ENCODE measurements at regions not wholly inside any gene's neighbourhood (a gene's known extent, or its start where the extent isn't known, plus 50 kb on each side); places are given as distances from the start of the nearest gene placed in this dataset.

DNA sequence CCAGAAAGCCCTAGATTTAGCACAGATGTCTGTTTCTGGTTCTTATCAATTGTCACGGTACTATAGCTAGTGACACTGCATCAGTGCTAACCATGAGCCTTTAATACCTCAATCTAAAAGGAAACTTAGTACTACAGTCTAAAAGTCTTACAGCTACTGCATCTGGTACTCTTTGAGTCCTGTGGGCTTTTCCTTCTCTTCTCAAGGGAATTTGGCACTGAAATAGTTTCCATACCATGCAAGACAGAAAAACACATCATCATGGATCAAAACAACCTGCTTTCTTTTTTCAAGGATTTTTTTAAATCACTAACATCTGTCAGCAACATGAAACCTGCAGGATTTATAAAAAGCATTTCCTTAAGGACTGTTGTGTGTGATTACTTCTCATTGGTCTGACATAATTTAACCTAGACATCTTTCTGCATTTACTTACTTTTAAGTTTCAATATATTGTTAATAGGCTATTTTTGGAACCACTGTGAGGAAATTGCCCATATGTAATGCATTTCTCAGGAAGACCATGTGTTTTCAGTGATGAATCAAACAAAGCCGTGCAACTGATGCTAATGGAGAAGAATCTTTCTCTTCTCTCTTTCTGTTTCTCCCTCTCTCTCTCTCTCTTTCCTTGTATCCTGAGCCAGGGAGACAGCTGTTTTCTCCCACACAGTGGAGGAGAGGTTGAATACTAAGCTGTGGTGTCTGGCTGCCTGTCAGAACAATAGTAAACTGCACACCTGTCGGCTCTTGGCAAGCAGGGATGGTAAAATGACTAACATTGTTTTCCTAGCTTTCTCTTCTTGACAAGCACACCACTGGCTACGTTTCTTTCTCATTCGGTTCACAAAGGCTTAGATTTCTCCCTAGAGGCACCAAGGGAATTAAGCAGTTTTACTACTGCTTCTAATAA, 273.4 kb downstream of the CSNK1G3 start:
- intact Hi-C loops (cut with micrococcal nuclease) = no loop called here
- H3K27ac ChIP-seq (ENCODE audit: insufficient read depth, low read depth, low read length) = no peak overlapping the region
- no peaks in the 10 kb centered on the region for H3K4me1 ChIP-seq (ENCODE audit: control insufficient read depth, extremely low read depth, insufficient read depth, low read length)
- H3K9me1 ChIP-seq (replicated peaks; ENCODE audit: control insufficient read depth, extremely low read depth, insufficient read depth, low read length) = no peaks in the 10 kb centered on the region
- H3K4me2 ChIP-seq (ENCODE audit: insufficient read depth, low read length) = no peak overlapping the region
- no peak overlapping the region for H3K9ac ChIP-seq (replicated peaks; ENCODE audit: extremely low read depth, insufficient read depth, low read length)
- H3K27me3 ChIP-seq (ENCODE audit: control insufficient read depth in 2 of 2, insufficient read depth in 2 of 2, low read length in 2 of 2) = peaks cover 0 to 5% of the 10 kb centered on the region in 2 experiments
- BruUV-seq (replicated peaks) = no TSS peak
- ChIA-PET CTCF (interaction anchor here (1.8 kb wide), 1 partner anchor 10 kb away, joined by 8 read pairs; no protein-coding TSS in a partner anchor), POLR2A (no interaction called here)
- DNase-seq (ENCODE audit: low read depth, low spot score) (peak; percentile 54), FAIRE-seq (no peak)
- TF ChIP-seq MYC (IDR thresholded peaks at IDR 0.05; ENCODE audit: low read depth, low read length) = no peak
- H3K4me3 ChIP-seq (replicated peaks in 1 of 3; ENCODE audit: insufficient read depth in 1 of 3, low read depth in 1 of 3, low read length in 3 of 3) = no peak overlapping the region
- dilution Hi-C loops (cut with MboI; ENCODE audit: extremely low pct_ligation_motif_present, low sequenced_read_pairs) = no loop called here
- no peaks in the 10 kb centered on the region for H3K36me3 ChIP-seq (ENCODE audit: control insufficient read depth in 2 of 2, extremely low read depth in 1 of 2, insufficient read depth in 2 of 2, low read length in 2 of 2)
- no peaks in the 10 kb centered on the region for H3K9me3 ChIP-seq (replicated peaks; ENCODE audit: control insufficient read depth, insufficient read depth, low read length)
- H4K20me1 ChIP-seq (replicated peaks; ENCODE audit: control insufficient read depth, extremely low read depth, insufficient read depth, low read length) = no peaks in the 10 kb centered on the region
- H2AFZ ChIP-seq (ENCODE audit: low read depth, low read length) = no peak overlapping the region
- H3K79me2 ChIP-seq (ENCODE audit: control insufficient read depth, insufficient read depth, low read length) = no peaks in the 10 kb centered on the region

DNA sequence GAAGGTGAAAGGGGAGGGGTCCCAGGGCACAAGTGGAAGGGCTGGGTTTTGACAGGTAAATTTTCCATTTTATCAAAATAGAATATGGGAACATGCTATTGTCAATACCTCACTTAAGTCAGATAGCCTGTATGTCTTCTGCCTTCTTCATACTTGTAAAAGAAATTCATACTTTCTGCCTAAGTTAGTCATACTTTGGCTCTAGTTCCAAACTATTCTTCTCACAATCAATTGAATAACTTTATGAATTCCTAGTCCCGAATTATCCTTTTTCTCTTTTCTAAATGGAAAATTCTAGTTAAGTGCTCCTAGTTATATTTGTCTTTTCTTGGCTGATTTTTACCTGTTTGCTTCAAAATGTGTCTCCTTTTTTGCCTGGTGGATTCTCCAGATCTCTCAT, 271.4 kb downstream of the CSNK1G3 start:
- TF ChIP-seq EZH2 (IDR thresholded peaks at IDR 0.05; ENCODE audit: borderline replicate concordance, low read depth, low read length, severe bottlenecking) (no peak), JUN (IDR thresholded peaks at IDR 0.05; ENCODE audit: borderline replicate concordance, insufficient read depth, insufficient read length, low read depth) (no peak), POLR2A (IDR thresholded peaks at IDR 0.05; ENCODE audit: low read depth, low read length) (no peak), MYC (IDR thresholded peaks at IDR 0.05; ENCODE audit: low read depth, low read length) (no peak), GATA2 (IDR thresholded peaks at IDR 0.05; ENCODE audit: insufficient read depth, insufficient read length, low read depth, low read length) (no peak), POLR2AphosphoS5 (IDR thresholded peaks at IDR 0.05; ENCODE audit: insufficient read depth, low read depth, low read length) (no peak), FOS (IDR thresholded peaks at IDR 0.05; ENCODE audit: borderline replicate concordance, insufficient read depth, low read length) (no peak)
- TF ChIP-seq, protein P1, sequence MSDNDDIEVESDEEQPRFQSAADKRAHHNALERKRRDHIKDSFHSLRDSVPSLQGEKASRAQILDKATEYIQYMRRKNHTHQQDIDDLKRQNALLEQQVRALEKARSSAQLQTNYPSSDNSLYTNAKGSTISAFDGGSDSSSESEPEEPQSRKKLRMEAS (IDR thresholded peaks at IDR 0.05; ENCODE audit: insufficient read depth, insufficient read length) = no peak
- TF ChIP-seq, protein P2, sequence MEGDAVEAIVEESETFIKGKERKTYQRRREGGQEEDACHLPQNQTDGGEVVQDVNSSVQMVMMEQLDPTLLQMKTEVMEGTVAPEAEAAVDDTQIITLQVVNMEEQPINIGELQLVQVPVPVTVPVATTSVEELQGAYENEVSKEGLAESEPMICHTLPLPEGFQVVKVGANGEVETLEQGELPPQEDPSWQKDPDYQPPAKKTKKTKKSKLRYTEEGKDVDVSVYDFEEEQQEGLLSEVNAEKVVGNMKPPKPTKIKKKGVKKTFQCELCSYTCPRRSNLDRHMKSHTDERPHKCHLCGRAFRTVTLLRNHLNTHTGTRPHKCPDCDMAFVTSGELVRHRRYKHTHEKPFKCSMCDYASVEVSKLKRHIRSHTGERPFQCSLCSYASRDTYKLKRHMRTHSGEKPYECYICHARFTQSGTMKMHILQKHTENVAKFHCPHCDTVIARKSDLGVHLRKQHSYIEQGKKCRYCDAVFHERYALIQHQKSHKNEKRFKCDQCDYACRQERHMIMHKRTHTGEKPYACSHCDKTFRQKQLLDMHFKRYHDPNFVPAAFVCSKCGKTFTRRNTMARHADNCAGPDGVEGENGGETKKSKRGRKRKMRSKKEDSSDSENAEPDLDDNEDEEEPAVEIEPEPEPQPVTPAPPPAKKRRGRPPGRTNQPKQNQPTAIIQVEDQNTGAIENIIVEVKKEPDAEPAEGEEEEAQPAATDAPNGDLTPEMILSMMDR (IDR thresholded peaks at IDR 0.05; ENCODE audit: extremely low read depth in 1 of 2, insufficient read depth in 1 of 2, low read depth in 1 of 2, low read length in 2 of 2) = no peak

More for the DNA sequence above, 271.4 kb downstream of the CSNK1G3 start:
- intact Hi-C loops (cut with micrococcal nuclease) = no loop called here
- FAIRE-seq (no peak), DNase-seq (ENCODE audit: low read depth, low spot score) (no peak)
- dilution Hi-C loops (cut with MboI; ENCODE audit: extremely low pct_ligation_motif_present, low sequenced_read_pairs) = no loop called here
- no peaks in the 10 kb centered on the region for H3K36me3 ChIP-seq (ENCODE audit: control insufficient read depth in 2 of 2, extremely low read depth in 1 of 2, insufficient read depth in 2 of 2, low read length in 2 of 2)
- H3K27me3 ChIP-seq (ENCODE audit: control insufficient read depth in 2 of 2, insufficient read depth in 2 of 2, low read length in 2 of 2) = peaks cover 0 to 5% of the 10 kb centered on the region in 2 experiments
- BruUV-seq (replicated peaks) = no TSS peak
- no peak overlapping the region for H3K4me3 ChIP-seq (replicated peaks in 1 of 3; ENCODE audit: insufficient read depth in 1 of 3, low read depth in 1 of 3, low read length in 3 of 3)
- no peaks in the 10 kb centered on the region for H3K9me3 ChIP-seq (replicated peaks; ENCODE audit: control insufficient read depth, insufficient read depth, low read length)
- H3K9me1 ChIP-seq (replicated peaks; ENCODE audit: control insufficient read depth, extremely low read depth, insufficient read depth, low read length) = no peaks in the 10 kb centered on the region
- H4K20me1 ChIP-seq (replicated peaks; ENCODE audit: control insufficient read depth, extremely low read depth, insufficient read depth, low read length) = no peaks in the 10 kb centered on the region
- no peaks in the 10 kb centered on the region for H3K79me2 ChIP-seq (ENCODE audit: control insufficient read depth, insufficient read depth, low read length)
- H3K4me1 ChIP-seq (ENCODE audit: control insufficient read depth, extremely low read depth, insufficient read depth, low read length) = no peaks in the 10 kb centered on the region
- H2AFZ ChIP-seq (ENCODE audit: low read depth, low read length) = no peak overlapping the region
- H3K27ac ChIP-seq (ENCODE audit: insufficient read depth, low read depth, low read length) = no peak overlapping the region
- H3K4me2 ChIP-seq (ENCODE audit: insufficient read depth, low read length) = no peak overlapping the region
- ChIA-PET CTCF (interaction anchor here (0.7 kb wide), 1 partner anchor 1575 kb away, joined by 3 read pairs; no protein-coding TSS in a partner anchor), POLR2A (no interaction called here)
- H3K9ac ChIP-seq (replicated peaks; ENCODE audit: extremely low read depth, insufficient read depth, low read length) = no peak overlapping the region

All from endothelial cell of umbilical vein (primary cell).